GM18951 (cell line): ENCODE measurements at regions not wholly inside any gene's neighbourhood (a gene's known extent, or its start where the extent isn't known, plus 50 kb on each side); places are given as distances from the start of the nearest gene placed in this dataset.

Source experiments
- POLR2A ChIP-seq: IDR thresholded peaks from 4 replicates; pipeline ENCODE4 v1.6.1; 2011; ENCODE audit warnings: mild to moderate bottlenecking; ENCODE audit not compliant: insufficient read length, insufficient read depth; ENCODE audit errors: extremely low read depth
- in situ Hi-C: fragments of 300-500 bp; cut with MboI; formaldehyde crosslinking; loops from one replicate; pipeline ENCODE4 v1.12.0; 2022; ENCODE audit warnings: low sequenced_read_pairs, mixed read lengths, inconsistent platforms; ENCODE audit not compliant: unreplicated experiment

GRCh38 chr4:10279261-10279660 lies 162.7 kb upstream of the WDR1 start:
- in situ Hi-C loops: no loop called here
- no peak for TF ChIP-seq POLR2A

- in situ Hi-C loops: no loop called here
- no peak for TF ChIP-seq POLR2A
Observed at GRCh38 chr4:10278071-10278470, 161.5 kb upstream of the WDR1 start.

- TF ChIP-seq POLR2A: no peak
- in situ Hi-C loops: no loop called here
Observed at GRCh38 chr4:10276152-10276551, 159.6 kb upstream of the WDR1 start.

GRCh38 chr4:10275696-10276095 lies 159.1 kb upstream of the WDR1 start:
- in situ Hi-C loops: no loop called here

GRCh38 chr4:10273030-10273429 lies 156.4 kb upstream of the WDR1 start:
- in situ Hi-C loops: no loop called here
- TF ChIP-seq POLR2A: no peak

More at GRCh38 chr4:10275696-10276095, 159.1 kb upstream of the WDR1 start:
- TF ChIP-seq POLR2A: no peak

- in situ Hi-C loops: no loop called here
- TF ChIP-seq POLR2A: no peak
Observed at GRCh38 chr4:10272511-10272910, 155.9 kb upstream of the WDR1 start.

GRCh38 chr4:10267066-10267465 lies 150.5 kb upstream of the WDR1 start:
- TF ChIP-seq POLR2A: no peak
- in situ Hi-C loops: no loop called here

GRCh38 chr4:10260777-10261176 lies 144.2 kb upstream of the WDR1 start:
- no peak for TF ChIP-seq POLR2A
- in situ Hi-C loops: no loop called here

GRCh38 chr4:10259976-10260375 lies 143.4 kb upstream of the WDR1 start:
- TF ChIP-seq POLR2A: no peak
- in situ Hi-C loops: no loop called here

GRCh38 chr4:10256203-10256602 lies 139.6 kb upstream of the WDR1 start:
- no peak for TF ChIP-seq POLR2A

GRCh38 chr4:10253765-10254164 lies 137.2 kb upstream of the WDR1 start:
- in situ Hi-C loops: no loop called here
- TF ChIP-seq POLR2A: no peak

More at GRCh38 chr4:10256203-10256602, 139.6 kb upstream of the WDR1 start:
- in situ Hi-C loops: no loop called here

- in situ Hi-C loops: loop anchor here (10.0 kb wide), 1 partner anchor 51 kb away; no protein-coding TSS in a partner anchor
- TF ChIP-seq POLR2A: no peak
Observed at GRCh38 chr4:10245751-10246150, 129.2 kb upstream of the WDR1 start.

- in situ Hi-C loops: loop anchor here (10.0 kb wide), 1 partner anchor 49 kb away; no protein-coding TSS in a partner anchor
- TF ChIP-seq POLR2A: no peak
Observed at GRCh38 chr4:10243856-10244255, 127.3 kb upstream of the WDR1 start.

- in situ Hi-C loops: loop anchor here (10.0 kb wide), 1 partner anchor 46 kb away; no protein-coding TSS in a partner anchor
- TF ChIP-seq POLR2A: no peak
Observed at GRCh38 chr4:10240691-10241090, 124.1 kb upstream of the WDR1 start.
